ENCODE measurements at regions not wholly inside any gene's neighbourhood (a gene's known extent, or its start where the extent isn't known, plus 50 kb on each side); places are given as distances from the start of the nearest gene placed in this dataset.

DNA sequence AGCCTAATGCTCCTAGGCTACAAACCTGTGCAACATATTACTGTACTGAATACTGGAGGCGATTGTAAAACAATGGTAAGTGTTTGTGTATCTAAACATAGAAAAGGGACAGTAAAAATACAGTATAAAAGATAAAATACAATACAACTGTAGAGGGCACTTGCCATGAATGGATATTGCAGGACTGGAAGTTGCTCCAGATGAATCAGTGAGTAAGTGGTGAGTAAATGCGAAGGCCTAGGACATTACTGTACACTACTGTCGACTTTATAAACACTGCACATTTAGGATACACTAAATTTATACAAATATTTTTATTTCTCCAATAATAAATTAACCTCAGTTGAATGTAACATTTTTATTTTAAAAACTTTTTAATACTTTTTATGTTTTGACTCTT is 485.0 kb downstream of the MMUT start:
- TF ChIP-seq CTCF (conservative IDR thresholded peaks at IDR 0.05) (no peak), EZH2 (IDR thresholded peaks at IDR 0.05; ENCODE audit: low read depth) (no peak)

Measured in PC-9 (cell line).